ENCODE measurements at regions not wholly inside any gene's neighbourhood (a gene's known extent, or its start where the extent isn't known, plus 50 kb on each side); places are given as distances from the start of the nearest gene placed in this dataset.

DNA sequence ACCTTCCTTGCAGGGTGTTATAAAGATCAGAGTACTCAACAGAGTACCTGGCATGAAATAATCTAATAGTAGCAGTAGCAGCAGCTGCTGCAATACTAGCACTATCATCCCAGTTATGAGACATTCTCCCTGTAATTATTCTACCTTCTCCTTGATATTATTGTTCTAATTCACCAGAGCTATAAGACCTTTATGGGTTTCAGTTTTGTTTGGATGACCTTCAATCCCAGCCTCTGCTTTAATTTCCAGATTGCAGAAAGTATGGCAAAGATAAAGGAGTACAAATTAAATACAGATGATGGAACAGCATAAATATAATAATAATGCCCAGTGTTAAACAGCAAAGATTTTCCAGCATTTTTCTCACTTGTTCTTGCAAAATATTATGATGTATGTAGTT lies 150.5 kb upstream of the MYLIP start:
- Mint-ChIP-seq H3K27me3 (ENCODE audit: insufficient read depth, low read depth, poor library complexity) (no peaks in the 10 kb centered on the region), H3K27ac (no peak overlapping the region)
- TF ChIP-seq ZNF331 (CRISPR knock-in tag; IDR thresholded peaks at IDR 0.05; ENCODE audit: low read depth) (no peak), EZH2phosphoT487 (IDR thresholded peaks at IDR 0.05; ENCODE audit: unreplicated experiment) (no peak), NANOG (IDR thresholded peaks at IDR 0.05; ENCODE audit: borderline replicate concordance) (no peak), POLR2AphosphoS5 (IDR thresholded peaks at IDR 0.05; ENCODE audit: low read depth) (no peak)
- TF ChIP-seq, protein P1, sequence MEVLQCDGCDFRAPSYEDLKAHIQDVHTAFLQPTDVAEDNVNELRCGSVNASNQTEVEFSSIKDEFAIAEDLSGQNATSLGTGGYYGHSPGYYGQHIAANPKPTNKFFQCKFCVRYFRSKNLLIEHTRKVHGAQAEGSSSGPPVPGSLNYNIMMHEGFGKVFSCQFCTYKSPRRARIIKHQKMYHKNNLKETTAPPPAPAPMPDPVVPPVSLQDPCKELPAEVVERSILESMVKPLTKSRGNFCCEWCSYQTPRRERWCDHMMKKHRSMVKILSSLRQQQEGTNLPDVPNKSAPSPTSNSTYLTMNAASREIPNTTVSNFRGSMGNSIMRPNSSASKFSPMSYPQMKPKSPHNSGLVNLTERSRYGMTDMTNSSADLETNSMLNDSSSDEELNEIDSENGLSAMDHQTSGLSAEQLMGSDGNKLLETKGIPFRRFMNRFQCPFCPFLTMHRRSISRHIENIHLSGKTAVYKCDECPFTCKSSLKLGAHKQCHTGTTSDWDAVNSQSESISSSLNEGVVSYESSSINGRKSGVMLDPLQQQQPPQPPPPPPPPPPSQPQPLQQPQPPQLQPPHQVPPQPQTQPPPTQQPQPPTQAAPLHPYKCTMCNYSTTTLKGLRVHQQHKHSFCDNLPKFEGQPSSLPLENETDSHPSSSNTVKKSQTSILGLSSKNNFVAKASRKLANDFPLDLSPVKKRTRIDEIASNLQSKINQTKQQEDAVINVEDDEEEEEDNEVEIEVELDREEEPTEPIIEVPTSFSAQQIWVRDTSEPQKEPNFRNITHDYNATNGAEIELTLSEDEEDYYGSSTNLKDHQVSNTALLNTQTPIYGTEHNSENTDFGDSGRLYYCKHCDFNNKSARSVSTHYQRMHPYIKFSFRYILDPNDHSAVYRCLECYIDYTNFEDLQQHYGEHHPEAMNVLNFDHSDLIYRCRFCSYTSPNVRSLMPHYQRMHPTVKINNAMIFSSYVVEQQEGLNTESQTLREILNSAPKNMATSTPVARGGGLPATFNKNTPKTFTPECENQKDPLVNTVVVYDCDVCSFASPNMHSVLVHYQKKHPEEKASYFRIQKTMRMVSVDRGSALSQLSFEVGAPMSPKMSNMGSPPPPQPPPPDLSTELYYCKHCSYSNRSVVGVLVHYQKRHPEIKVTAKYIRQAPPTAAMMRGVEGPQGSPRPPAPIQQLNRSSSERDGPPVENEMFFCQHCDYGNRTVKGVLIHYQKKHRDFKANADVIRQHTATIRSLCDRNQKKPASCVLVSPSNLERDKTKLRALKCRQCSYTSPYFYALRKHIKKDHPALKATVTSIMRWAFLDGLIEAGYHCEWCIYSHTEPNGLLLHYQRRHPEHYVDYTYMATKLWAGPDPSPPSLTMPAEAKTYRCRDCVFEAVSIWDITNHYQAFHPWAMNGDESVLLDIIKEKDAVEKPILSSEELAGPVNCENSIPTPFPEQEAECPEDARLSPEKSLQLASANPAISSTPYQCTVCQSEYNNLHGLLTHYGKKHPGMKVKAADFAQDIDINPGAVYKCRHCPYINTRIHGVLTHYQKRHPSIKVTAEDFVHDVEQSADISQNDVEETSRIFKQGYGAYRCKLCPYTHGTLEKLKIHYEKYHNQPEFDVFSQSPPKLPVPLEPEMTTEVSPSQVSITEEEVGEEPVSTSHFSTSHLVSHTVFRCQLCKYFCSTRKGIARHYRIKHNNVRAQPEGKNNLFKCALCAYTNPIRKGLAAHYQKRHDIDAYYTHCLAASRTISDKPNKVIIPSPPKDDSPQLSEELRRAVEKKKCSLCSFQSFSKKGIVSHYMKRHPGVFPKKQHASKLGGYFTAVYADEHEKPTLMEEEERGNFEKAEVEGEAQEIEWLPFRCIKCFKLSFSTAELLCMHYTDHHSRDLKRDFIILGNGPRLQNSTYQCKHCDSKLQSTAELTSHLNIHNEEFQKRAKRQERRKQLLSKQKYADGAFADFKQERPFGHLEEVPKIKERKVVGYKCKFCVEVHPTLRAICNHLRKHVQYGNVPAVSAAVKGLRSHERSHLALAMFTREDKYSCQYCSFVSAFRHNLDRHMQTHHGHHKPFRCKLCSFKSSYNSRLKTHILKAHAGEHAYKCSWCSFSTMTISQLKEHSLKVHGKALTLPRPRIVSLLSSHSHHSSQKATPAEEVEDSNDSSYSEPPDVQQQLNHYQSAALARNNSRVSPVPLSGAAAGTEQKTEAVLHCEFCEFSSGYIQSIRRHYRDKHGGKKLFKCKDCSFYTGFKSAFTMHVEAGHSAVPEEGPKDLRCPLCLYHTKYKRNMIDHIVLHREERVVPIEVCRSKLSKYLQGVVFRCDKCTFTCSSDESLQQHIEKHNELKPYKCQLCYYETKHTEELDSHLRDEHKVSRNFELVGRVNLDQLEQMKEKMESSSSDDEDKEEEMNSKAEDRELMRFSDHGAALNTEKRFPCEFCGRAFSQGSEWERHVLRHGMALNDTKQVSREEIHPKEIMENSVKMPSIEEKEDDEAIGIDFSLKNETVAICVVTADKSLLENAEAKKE (CRISPR knock-in tag; IDR thresholded peaks at IDR 0.05), result no peak
- TF ChIP-seq, protein P2, sequence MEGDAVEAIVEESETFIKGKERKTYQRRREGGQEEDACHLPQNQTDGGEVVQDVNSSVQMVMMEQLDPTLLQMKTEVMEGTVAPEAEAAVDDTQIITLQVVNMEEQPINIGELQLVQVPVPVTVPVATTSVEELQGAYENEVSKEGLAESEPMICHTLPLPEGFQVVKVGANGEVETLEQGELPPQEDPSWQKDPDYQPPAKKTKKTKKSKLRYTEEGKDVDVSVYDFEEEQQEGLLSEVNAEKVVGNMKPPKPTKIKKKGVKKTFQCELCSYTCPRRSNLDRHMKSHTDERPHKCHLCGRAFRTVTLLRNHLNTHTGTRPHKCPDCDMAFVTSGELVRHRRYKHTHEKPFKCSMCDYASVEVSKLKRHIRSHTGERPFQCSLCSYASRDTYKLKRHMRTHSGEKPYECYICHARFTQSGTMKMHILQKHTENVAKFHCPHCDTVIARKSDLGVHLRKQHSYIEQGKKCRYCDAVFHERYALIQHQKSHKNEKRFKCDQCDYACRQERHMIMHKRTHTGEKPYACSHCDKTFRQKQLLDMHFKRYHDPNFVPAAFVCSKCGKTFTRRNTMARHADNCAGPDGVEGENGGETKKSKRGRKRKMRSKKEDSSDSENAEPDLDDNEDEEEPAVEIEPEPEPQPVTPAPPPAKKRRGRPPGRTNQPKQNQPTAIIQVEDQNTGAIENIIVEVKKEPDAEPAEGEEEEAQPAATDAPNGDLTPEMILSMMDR (conservative IDR thresholded peaks at IDR 0.05; ENCODE audit: low read depth in 2 of 2), result no peak

More for the DNA sequence above, 150.5 kb upstream of the MYLIP start:
- H3K79me2 ChIP-seq (replicated peaks; ENCODE audit: insufficient read depth), result no peaks in the 10 kb centered on the region
- ATAC-seq (no peak), DNase-seq (ENCODE audit: low spot score) (no peak)
- no peaks in the 10 kb centered on the region for H4K20me1 ChIP-seq (replicated peaks; ENCODE audit: insufficient read depth)
- Mint-ChIP-seq H3K36me3 (ENCODE audit: low read depth) (peaks cover 7% of the 10 kb centered on the region), H3K4me3 (no peak overlapping the region), H3K4me1 (no peaks in the 10 kb centered on the region; the same call in 2 of the 3 replicates), H3K9me3 (peaks cover 9% of the 10 kb centered on the region)
- no peaks in the 10 kb centered on the region for H3K27me3 ChIP-seq (ENCODE audit: insufficient read depth)
- H2AFZ ChIP-seq, result no peak overlapping the region
- H3K4me3 ChIP-seq, result no peak overlapping the region
- H3K36me3 ChIP-seq (ENCODE audit: insufficient read depth), result no peaks in the 10 kb centered on the region
- no peaks in the 10 kb centered on the region for H3K4me1 ChIP-seq (ENCODE audit: insufficient read depth)
- no peak overlapping the region for H3K27ac ChIP-seq (ENCODE audit: low read depth)
- no peaks in the 10 kb centered on the region for H3F3A ChIP-seq (replicated peaks; ENCODE audit: low read depth)
- no peak overlapping the region for H3K4me2 ChIP-seq
- peaks cover 13% of the 10 kb centered on the region; the same call in 1 of the 2 replicates for H3K9me2 ChIP-seq (ENCODE audit: insufficient read depth)
